ENCODE measurements at regions not wholly inside any gene's neighbourhood (a gene's known extent, or its start where the extent isn't known, plus 50 kb on each side); places are given as distances from the start of the nearest gene placed in this dataset.

DNA sequence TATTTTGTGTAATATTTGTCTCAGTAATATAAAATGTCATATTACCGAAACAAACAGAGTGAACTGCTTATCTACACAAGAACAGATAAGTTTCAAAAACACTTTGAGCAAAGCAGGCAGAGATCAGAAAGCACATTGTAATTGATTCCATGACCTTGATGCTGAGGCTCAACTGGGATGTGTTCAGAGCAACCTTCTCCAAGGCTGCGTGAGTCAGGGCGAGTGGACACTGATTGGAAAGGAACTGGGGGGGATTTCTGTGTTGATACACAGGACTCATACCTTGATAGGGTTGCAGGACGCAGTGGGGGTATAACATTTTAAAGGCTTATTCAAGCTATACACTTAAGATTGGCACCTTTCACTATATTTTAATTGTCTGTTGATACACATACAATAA is 1136.3 kb downstream of the UQCRFS1 start:
- no peak for DNase-seq (ENCODE audit: unreplicated experiment)
- Mint-ChIP-seq H3K27me3 (ENCODE audit: insufficient read depth, unreplicated experiment) (no peaks in the 10 kb centered on the region), H3K4me3 (ENCODE audit: unreplicated experiment) (no peak overlapping the region), H3K4me1 (ENCODE audit: insufficient read depth, unreplicated experiment) (no peaks in the 10 kb centered on the region), H3K27ac (ENCODE audit: low read depth, unreplicated experiment) (no peak overlapping the region), H3K9me3 (ENCODE audit: unreplicated experiment) (peaks cover 59% of the 10 kb centered on the region), H3K36me3 (ENCODE audit: insufficient read depth, unreplicated experiment) (no peaks in the 10 kb centered on the region)
- no TSS peak for BruUV-seq (replicated peaks)
- TF ChIP-seq, protein P1, sequence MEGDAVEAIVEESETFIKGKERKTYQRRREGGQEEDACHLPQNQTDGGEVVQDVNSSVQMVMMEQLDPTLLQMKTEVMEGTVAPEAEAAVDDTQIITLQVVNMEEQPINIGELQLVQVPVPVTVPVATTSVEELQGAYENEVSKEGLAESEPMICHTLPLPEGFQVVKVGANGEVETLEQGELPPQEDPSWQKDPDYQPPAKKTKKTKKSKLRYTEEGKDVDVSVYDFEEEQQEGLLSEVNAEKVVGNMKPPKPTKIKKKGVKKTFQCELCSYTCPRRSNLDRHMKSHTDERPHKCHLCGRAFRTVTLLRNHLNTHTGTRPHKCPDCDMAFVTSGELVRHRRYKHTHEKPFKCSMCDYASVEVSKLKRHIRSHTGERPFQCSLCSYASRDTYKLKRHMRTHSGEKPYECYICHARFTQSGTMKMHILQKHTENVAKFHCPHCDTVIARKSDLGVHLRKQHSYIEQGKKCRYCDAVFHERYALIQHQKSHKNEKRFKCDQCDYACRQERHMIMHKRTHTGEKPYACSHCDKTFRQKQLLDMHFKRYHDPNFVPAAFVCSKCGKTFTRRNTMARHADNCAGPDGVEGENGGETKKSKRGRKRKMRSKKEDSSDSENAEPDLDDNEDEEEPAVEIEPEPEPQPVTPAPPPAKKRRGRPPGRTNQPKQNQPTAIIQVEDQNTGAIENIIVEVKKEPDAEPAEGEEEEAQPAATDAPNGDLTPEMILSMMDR (IDR thresholded peaks at IDR 0.05; ENCODE audit: unreplicated experiment) = no peak
- CTCF ChIA-PET = interaction anchor here (0.7 kb wide), 1 partner anchor 86 kb away, joined by 3 read pairs; no protein-coding TSS in a partner anchor
- POLR2A ChIA-PET = no interaction called here
- intact Hi-C loops (cut with micrococcal nuclease) = no loop called here

DNA sequence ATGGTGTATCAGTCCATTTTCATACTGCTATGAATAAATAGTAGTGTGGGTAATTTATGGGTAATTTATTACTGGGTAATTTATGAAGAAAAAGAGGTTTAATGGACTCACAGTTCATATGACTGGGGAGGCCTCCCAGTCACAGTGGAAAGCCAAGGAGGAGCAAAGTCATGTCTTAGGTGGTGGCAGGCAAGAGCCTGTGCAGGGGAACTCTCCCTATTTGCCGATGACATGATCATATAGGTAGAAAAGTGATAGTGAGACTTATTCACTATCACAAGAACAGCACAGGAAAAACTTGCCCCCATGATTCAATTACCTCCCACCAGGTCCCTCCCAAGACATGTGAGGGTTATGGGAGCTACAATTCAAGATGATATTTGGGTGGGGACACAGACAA is 1137.7 kb downstream of the UQCRFS1 start:
- intact Hi-C loops (cut with micrococcal nuclease) = no loop called here
- no peak overlapping the region for H3K27ac Mint-ChIP-seq (ENCODE audit: low read depth, unreplicated experiment)
- POLR2A ChIA-PET = no interaction called here
- H3K9me3 Mint-ChIP-seq (ENCODE audit: unreplicated experiment) = peaks cover 53% of the 10 kb centered on the region
- no peaks in the 10 kb centered on the region for H3K36me3 Mint-ChIP-seq (ENCODE audit: insufficient read depth, unreplicated experiment)
- no peak for DNase-seq (ENCODE audit: unreplicated experiment)
- H3K27me3 Mint-ChIP-seq (ENCODE audit: insufficient read depth, unreplicated experiment) = no peaks in the 10 kb centered on the region
- no peaks in the 10 kb centered on the region for H3K4me1 Mint-ChIP-seq (ENCODE audit: insufficient read depth, unreplicated experiment)
- no peak overlapping the region for H3K4me3 Mint-ChIP-seq (ENCODE audit: unreplicated experiment)
- BruUV-seq (replicated peaks) = no TSS peak
- TF ChIP-seq, protein P1 (IDR thresholded peaks at IDR 0.05; ENCODE audit: unreplicated experiment) = no peak
- CTCF ChIA-PET = no interaction called here

DNA sequence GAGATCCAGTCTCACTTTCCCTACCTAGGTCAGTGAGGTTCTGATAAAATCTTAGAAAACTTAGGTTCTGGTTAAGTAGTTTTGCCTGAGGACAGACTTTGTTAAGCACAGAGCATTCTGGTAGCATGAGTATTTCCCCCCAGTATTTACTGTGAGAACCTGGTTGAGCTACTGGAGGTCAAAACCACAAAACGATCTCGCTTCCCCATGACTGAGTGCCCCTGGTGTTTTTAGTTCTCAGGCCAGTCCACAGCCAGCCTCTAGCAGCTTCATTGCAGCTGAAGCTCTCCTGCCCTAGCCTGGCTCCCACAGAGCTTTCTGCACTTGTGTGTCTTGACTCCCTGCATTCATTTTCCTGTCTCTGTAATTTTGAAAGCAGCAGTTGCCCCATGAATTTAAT is 1138.2 kb downstream of the UQCRFS1 start:
- TF ChIP-seq, protein P1 (IDR thresholded peaks at IDR 0.05; ENCODE audit: unreplicated experiment) = no peak
- Mint-ChIP-seq H3K27me3 (ENCODE audit: insufficient read depth, unreplicated experiment) (no peaks in the 10 kb centered on the region), H3K36me3 (ENCODE audit: insufficient read depth, unreplicated experiment) (no peaks in the 10 kb centered on the region), H3K4me3 (ENCODE audit: unreplicated experiment) (no peak overlapping the region), H3K27ac (ENCODE audit: low read depth, unreplicated experiment) (no peak overlapping the region), H3K9me3 (ENCODE audit: unreplicated experiment) (peaks cover 49% of the 10 kb centered on the region), H3K4me1 (ENCODE audit: insufficient read depth, unreplicated experiment) (no peaks in the 10 kb centered on the region)
- ChIA-PET CTCF (interaction anchor here (0.7 kb wide), 1 partner anchor 12 kb away, joined by 4 read pairs; no protein-coding TSS in a partner anchor), POLR2A (no interaction called here)
- intact Hi-C loops (cut with micrococcal nuclease) = no loop called here
- no TSS peak for BruUV-seq (replicated peaks)
- DNase-seq (ENCODE audit: unreplicated experiment) = no peak

DNA sequence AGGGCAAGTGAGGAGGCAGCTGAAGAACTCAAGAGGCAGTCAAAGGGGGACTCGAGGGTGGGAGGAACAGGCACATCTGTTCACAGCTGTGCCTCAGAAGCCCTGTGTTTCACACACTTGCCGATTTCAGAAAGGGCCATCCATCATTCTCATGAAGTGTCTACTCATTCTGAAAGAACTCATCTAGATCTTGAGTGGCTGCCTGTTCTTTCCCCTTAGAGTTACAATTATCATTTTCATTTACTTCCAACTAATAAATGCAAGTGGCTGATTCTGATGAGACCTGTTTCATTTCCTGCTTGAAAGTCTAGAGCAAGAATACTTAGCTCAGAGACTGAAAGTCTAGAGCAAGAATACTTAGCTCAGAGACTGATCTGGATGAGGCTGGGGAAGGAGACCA is 1145.1 kb downstream of the UQCRFS1 start:
- H3K9me3 Mint-ChIP-seq (ENCODE audit: unreplicated experiment) = peaks cover 23% of the 10 kb centered on the region
- H3K27me3 Mint-ChIP-seq (ENCODE audit: insufficient read depth, unreplicated experiment) = no peaks in the 10 kb centered on the region
- ChIA-PET POLR2A (no interaction called here), CTCF (no interaction called here)
- BruUV-seq (replicated peaks) = no TSS peak
- no peak overlapping the region for H3K27ac Mint-ChIP-seq (ENCODE audit: low read depth, unreplicated experiment)
- TF ChIP-seq, protein P1 (IDR thresholded peaks at IDR 0.05; ENCODE audit: unreplicated experiment) = no peak
- no peaks in the 10 kb centered on the region for H3K36me3 Mint-ChIP-seq (ENCODE audit: insufficient read depth, unreplicated experiment)
- no peaks in the 10 kb centered on the region for H3K4me1 Mint-ChIP-seq (ENCODE audit: insufficient read depth, unreplicated experiment)
- DNase-seq (ENCODE audit: unreplicated experiment) = no peak
- H3K4me3 Mint-ChIP-seq (ENCODE audit: unreplicated experiment) = no peak overlapping the region
- intact Hi-C loops (cut with micrococcal nuclease) = no loop called here
